Endothelial cell of umbilical vein (primary cell): ENCODE measurements at regions not wholly inside any gene's neighbourhood (a gene's known extent, or its start where the extent isn't known, plus 50 kb on each side); places are given as distances from the start of the nearest gene placed in this dataset.

ENCODE experiments used
- BruUV-seq: library from RNA; stranded (reverse); fragments of 400-500 nt; replicated peaks from 2 replicates; lab custom pipeline; 2021; lab: Mats Ljungman, UMichigan
- CTCF ChIA-PET: fragments of 300-600, 350-600 bp; sonication (Branson Sonifier 250); formaldehyde crosslinking; loops from one replicate; lab custom pipeline; 2021; ENCODE audit warnings: antibody characterized with exemption, inconsistent platforms; lab: Charles Lee
- POLR2A ChIA-PET: fragments of 300-600, 350-600 bp; sonication (Branson Sonifier 250); formaldehyde crosslinking; loops from one replicate; lab custom pipeline; 2021; ENCODE audit warnings: antibody characterized with exemption, inconsistent platforms; lab: Charles Lee
- DNase-seq: peaks from one replicate; pipeline ENCODE4 v3.0.0-alpha.2; 2011; ENCODE audit warnings: low read depth, low spot score
- FAIRE-seq: peaks from 2 replicates; lab custom pipeline; 2011; peaks lifted over from hg19 to GRCh38; lab: Jason Lieb, UNC
- H2AFZ ChIP-seq: 2 replicates; pipeline ENCODE4 v1.6.0; 2012; ENCODE audit warnings: low read depth, low read length, control low read depth, inconsistent platforms
- H3K27ac ChIP-seq: 2 replicates; pipeline ENCODE4 v1.5.1; 2011; ENCODE audit warnings: low read depth, mild to moderate bottlenecking, control low read depth, low read length, moderate library complexity; ENCODE audit not compliant: insufficient read depth
- H3K27me3 ChIP-seq, 2 experiments: 2 replicates each; pipeline versions ENCODE4 v1.6.0 to v1.6.1; 2011; ENCODE audit warnings: low read length in 2 of 2, mixed read lengths in 1 of 2; ENCODE audit not compliant: control insufficient read depth in 2 of 2, insufficient read depth in 2 of 2
- H3K36me3 ChIP-seq, 2 experiments: 2 replicates in 1 of 2; 3 replicates in 1 of 2; pipeline ENCODE4 v1.5.1; 2011; ENCODE audit warnings: low read length in 2 of 2, mild to moderate bottlenecking in 1 of 2, moderate library complexity in 1 of 2; ENCODE audit not compliant: control insufficient read depth in 2 of 2, insufficient read depth in 2 of 2; ENCODE audit errors: extremely low read depth in 1 of 2
- H3K4me1 ChIP-seq: 3 replicates; pipeline ENCODE4 v1.5.1; 2011; ENCODE audit warnings: mild to moderate bottlenecking, low read length; ENCODE audit not compliant: control insufficient read depth, insufficient read depth; ENCODE audit errors: extremely low read depth
- H3K4me2 ChIP-seq: 2 replicates; pipeline ENCODE4 v1.6.1; 2011; ENCODE audit warnings: low read length, control low read depth, mixed read lengths; ENCODE audit not compliant: insufficient read depth
- H3K4me3 ChIP-seq, 3 experiments: fragments of 200-600 bp in 1 of 3; sonication (generic), shearing (Covaris generic) in 1 of 3; replicated peaks in 1 of 3; 2 replicates each; pipeline ENCODE4 v1.5.1; 2011 to 2016; ENCODE audit warnings: control low read depth in 3 of 3, low read length in 3 of 3, mild to moderate bottlenecking in 2 of 3, inconsistent platforms in 1 of 3, low read depth in 1 of 3, moderate library complexity in 1 of 3; ENCODE audit not compliant: insufficient read depth in 1 of 3
- H3K79me2 ChIP-seq: 2 replicates; pipeline ENCODE4 v1.6.0; 2012; ENCODE audit warnings: low read length, inconsistent platforms; ENCODE audit not compliant: control insufficient read depth, insufficient read depth
- H3K9ac ChIP-seq: replicated peaks from 2 replicates; pipeline ENCODE3; 2011; ENCODE audit warnings: low read length, control low read depth; ENCODE audit not compliant: insufficient read depth; ENCODE audit errors: extremely low read depth
- H3K9me1 ChIP-seq: replicated peaks from 3 replicates; pipeline ENCODE4 v1.6.0; 2011; ENCODE audit warnings: mild to moderate bottlenecking, low read length; ENCODE audit not compliant: control insufficient read depth, insufficient read depth; ENCODE audit errors: extremely low read depth
- H3K9me3 ChIP-seq: replicated peaks from 2 replicates; pipeline ENCODE4 v1.5.1; 2012; ENCODE audit warnings: low read length, inconsistent platforms; ENCODE audit not compliant: control insufficient read depth, insufficient read depth
- H4K20me1 ChIP-seq: replicated peaks from 2 replicates; pipeline ENCODE3; 2011; ENCODE audit warnings: mild to moderate bottlenecking, low read length; ENCODE audit not compliant: control insufficient read depth, insufficient read depth; ENCODE audit errors: extremely low read depth
- CTCF ChIP-seq, 2 donors: IDR thresholded peaks; 1 replicate in 1 of 2; 2 replicates in 1 of 2; pipeline ENCODE4 v1.5.1; 2011; ENCODE audit warnings: low read length in 2 of 2, mild to moderate bottlenecking in 2 of 2, moderate library complexity in 2 of 2, control low read depth in 1 of 2, inconsistent platforms in 1 of 2, low read depth in 1 of 2; ENCODE audit not compliant: insufficient read depth in 1 of 2; ENCODE audit errors: extremely low read depth in 1 of 2
- EZH2 ChIP-seq: IDR thresholded peaks from 2 replicates; pipeline ENCODE4 v1.6.1; 2012; ENCODE audit warnings: borderline replicate concordance, low read depth, mild to moderate bottlenecking, moderate library complexity, low read length, inconsistent platforms; ENCODE audit not compliant: severe bottlenecking
- FOS ChIP-seq: IDR thresholded peaks from 2 replicates; pipeline ENCODE4 v1.6.1; 2011; ENCODE audit warnings: mild to moderate bottlenecking, low read length, moderate library complexity, borderline replicate concordance; ENCODE audit not compliant: insufficient read depth
- GATA2 ChIP-seq: IDR thresholded peaks from 2 replicates; pipeline ENCODE4 v1.7.0; 2011; ENCODE audit warnings: low read depth, mild to moderate bottlenecking, moderate library complexity, mixed read lengths, low read length; ENCODE audit not compliant: insufficient read length, insufficient read depth
- JUN ChIP-seq: IDR thresholded peaks from 2 replicates; pipeline ENCODE4 v1.6.1; 2011; ENCODE audit warnings: borderline replicate concordance, low read depth; ENCODE audit not compliant: insufficient read length, insufficient read depth
- MAX ChIP-seq: IDR thresholded peaks from 2 replicates; pipeline ENCODE4 v1.6.1; 2011; ENCODE audit not compliant: insufficient read depth, insufficient read length
- MYC ChIP-seq: IDR thresholded peaks from one replicate; pipeline ENCODE4 v1.6.1; 2011; ENCODE audit warnings: mild to moderate bottlenecking, low read depth, low read length
- POLR2A ChIP-seq: IDR thresholded peaks from 2 replicates; pipeline ENCODE4 v1.6.1; 2012; ENCODE audit warnings: low read depth, mild to moderate bottlenecking, control low read depth, low read length
- POLR2AphosphoS5 ChIP-seq: IDR thresholded peaks from 2 replicates; pipeline ENCODE4 v1.6.1; 2012; ENCODE audit warnings: low read depth, mild to moderate bottlenecking, control low read depth, low read length, moderate library complexity; ENCODE audit not compliant: insufficient read depth
- dilution Hi-C: fragments of 300-500 bp; cut with MboI; formaldehyde crosslinking; loops from one replicate; pipeline ENCODE4 v1.15.0; 2019; ENCODE audit warnings: low sequenced_read_pairs; ENCODE audit not compliant: extremely low pct_ligation_motif_present
- intact Hi-C: fragments of 100-400 bp; cut with micrococcal nuclease; formaldehyde crosslinking; loops from one replicate; pipeline ENCODE4 v1.10.0; 2022

GRCh38 chr2:121943285-121943684, 187.8 kb downstream of the TSN start:
- no peaks in the 10 kb centered on the region for H3K79me2 ChIP-seq
- H2AFZ ChIP-seq, result no peak overlapping the region
- H3K9me3 ChIP-seq, result no peaks in the 10 kb centered on the region
- dilution Hi-C loops, result no loop called here
- H3K9me1 ChIP-seq, result no peaks in the 10 kb centered on the region
- no peaks in the 10 kb centered on the region for H3K27me3 ChIP-seq
- H3K4me3 ChIP-seq, result no peak overlapping the region
- no peak overlapping the region for H3K27ac ChIP-seq
- FAIRE-seq, result no peak
- no peaks in the 10 kb centered on the region for H3K4me1 ChIP-seq
- H4K20me1 ChIP-seq, result no peaks in the 10 kb centered on the region
- no peak for DNase-seq
- intact Hi-C loops, result no loop called here
- H3K4me2 ChIP-seq, result no peak overlapping the region
- no peak overlapping the region for H3K9ac ChIP-seq
- no peak for TF ChIP-seq FOS
- no peak for TF ChIP-seq POLR2A
- no peak for TF ChIP-seq MYC
- TF ChIP-seq GATA2, result no peak
- TF ChIP-seq CTCF (IDR thresholded peaks at IDR 0.05; ENCODE audit: extremely low read depth in 1 of 2, insufficient read depth in 1 of 2, low read depth in 1 of 2, low read length in 2 of 2), result no peak
- TF ChIP-seq JUN, result no peak
- TF ChIP-seq MAX, result no peak
- no peak for TF ChIP-seq POLR2AphosphoS5
- no peak for TF ChIP-seq EZH2
- POLR2A ChIA-PET, result no interaction called here
- no peaks in the 10 kb centered on the region for H3K36me3 ChIP-seq
- CTCF ChIA-PET, result no interaction called here
- BruUV-seq, result no TSS peak
